CD4-positive, alpha-beta T cell (primary cell): ENCODE measurements at regions not wholly inside any gene's neighbourhood (a gene's known extent, or its start where the extent isn't known, plus 50 kb on each side); places are given as distances from the start of the nearest gene placed in this dataset.

ENCODE experiments used
- ATAC-seq: fragments of 200-7000 bp; cut with Tn5 transposase; one replicate; pipeline ENCODE4 v1.10.0; 2022; ENCODE audit warnings: mild to moderate bottlenecking; ENCODE audit not compliant: poor library complexity
- CTCF ChIA-PET: fragments of 350-600 bp; sonication (Branson Sonifier 250); formaldehyde crosslinking; loops from one replicate; lab custom pipeline; 2021; ENCODE audit warnings: antibody characterized with exemption, inconsistent platforms; lab: Charles Lee
- POLR2A ChIA-PET: fragments of 350-600 bp; sonication (Branson Sonifier 250); formaldehyde crosslinking; loops from one replicate; lab custom pipeline; 2021; ENCODE audit warnings: antibody characterized with exemption, inconsistent platforms; lab: Charles Lee
- DNase-seq, 14 experiments: peaks; one replicate each; pipeline ENCODE4 v3.0.0-alpha.2; 2013 to 2020; ENCODE audit warnings: mixed read lengths in 2 of 14
- H3K27ac ChIP-seq, 2 donors: one replicate each; pipeline versions ENCODE4 v1.5.1 to v1.7.0; 2013; ENCODE audit warnings: low read length in 2 of 2, low read depth in 1 of 2, mild to moderate bottlenecking in 1 of 2
- H3K27me3 ChIP-seq, 2 experiments: 1 replicate in 1 of 2; 2 replicates in 1 of 2; pipeline versions ENCODE4 v1.6.1 to v1.7.0; 2013; ENCODE audit warnings: low read length in 2 of 2, control low read depth in 1 of 2, mild to moderate bottlenecking in 1 of 2, moderate library complexity in 1 of 2; ENCODE audit not compliant: insufficient read depth in 2 of 2, control insufficient read depth in 1 of 2
- H3K36me3 ChIP-seq: one replicate; pipeline ENCODE4 v1.6.1; 2013; ENCODE audit warnings: low read length, control low read depth; ENCODE audit not compliant: insufficient read depth
- H3K4me1 ChIP-seq: one replicate; pipeline ENCODE4 v1.6.1; 2013; ENCODE audit warnings: low read length, control low read depth; ENCODE audit not compliant: insufficient read depth
- H3K4me3 ChIP-seq: one replicate; pipeline ENCODE4 v1.5.1; 2013; ENCODE audit warnings: mild to moderate bottlenecking, low read length, moderate library complexity
- H3K9me3 ChIP-seq, 2 experiments: 1 replicate in 1 of 2; 2 replicates in 1 of 2; pipeline versions ENCODE4 v1.6.1 to v1.7.0; 2013; ENCODE audit warnings: low read length in 2 of 2, mild to moderate bottlenecking in 2 of 2, control low read depth in 1 of 2, moderate library complexity in 1 of 2; ENCODE audit not compliant: control insufficient read depth in 1 of 2, insufficient read depth in 1 of 2
- H3K27ac Mint-ChIP-seq: one replicate; pipeline ENCODE4 v1.8.0; 2020; ENCODE audit warnings: mixed read lengths
- H3K27me3 Mint-ChIP-seq: one replicate; pipeline ENCODE4 v1.8.0; 2021; ENCODE audit warnings: mixed read lengths
- H3K36me3 Mint-ChIP-seq: one replicate; pipeline ENCODE4 v1.8.0; 2021; ENCODE audit warnings: low read depth, mixed read lengths
- H3K4me1 Mint-ChIP-seq: one replicate; pipeline ENCODE4 v1.8.0; 2021; ENCODE audit warnings: low read depth, mixed read lengths
- H3K4me3 Mint-ChIP-seq: one replicate; pipeline ENCODE4 v1.8.0; 2020; ENCODE audit warnings: mild to moderate bottlenecking, mixed read lengths
- H3K9me3 Mint-ChIP-seq: one replicate; pipeline ENCODE4 v1.8.0; 2020; ENCODE audit warnings: mixed read lengths
- intact Hi-C, 2 experiments: fragments of 100-400 bp; cut with DNase I in 1 of 2; cut with micrococcal nuclease in 1 of 2; formaldehyde crosslinking; loops; one replicate each; pipeline versions ENCODE4 v1.15.1 to v1.9.0; 2023 to 2025; cut with DNase I, micrococcal nuclease
- TF ChIP-seq, protein P1 (sequence below): fragments of 200-600 bp; IDR thresholded peaks from one replicate; pipeline ENCODE4 v1.8.0; 2022; ENCODE audit warnings: antibody characterized with exemption, mild to moderate bottlenecking

- H3K4me1 ChIP-seq = no peaks in the 10 kb centered on the region
- no peaks in the 10 kb centered on the region for H3K27me3 Mint-ChIP-seq
- TF ChIP-seq, protein P1, sequence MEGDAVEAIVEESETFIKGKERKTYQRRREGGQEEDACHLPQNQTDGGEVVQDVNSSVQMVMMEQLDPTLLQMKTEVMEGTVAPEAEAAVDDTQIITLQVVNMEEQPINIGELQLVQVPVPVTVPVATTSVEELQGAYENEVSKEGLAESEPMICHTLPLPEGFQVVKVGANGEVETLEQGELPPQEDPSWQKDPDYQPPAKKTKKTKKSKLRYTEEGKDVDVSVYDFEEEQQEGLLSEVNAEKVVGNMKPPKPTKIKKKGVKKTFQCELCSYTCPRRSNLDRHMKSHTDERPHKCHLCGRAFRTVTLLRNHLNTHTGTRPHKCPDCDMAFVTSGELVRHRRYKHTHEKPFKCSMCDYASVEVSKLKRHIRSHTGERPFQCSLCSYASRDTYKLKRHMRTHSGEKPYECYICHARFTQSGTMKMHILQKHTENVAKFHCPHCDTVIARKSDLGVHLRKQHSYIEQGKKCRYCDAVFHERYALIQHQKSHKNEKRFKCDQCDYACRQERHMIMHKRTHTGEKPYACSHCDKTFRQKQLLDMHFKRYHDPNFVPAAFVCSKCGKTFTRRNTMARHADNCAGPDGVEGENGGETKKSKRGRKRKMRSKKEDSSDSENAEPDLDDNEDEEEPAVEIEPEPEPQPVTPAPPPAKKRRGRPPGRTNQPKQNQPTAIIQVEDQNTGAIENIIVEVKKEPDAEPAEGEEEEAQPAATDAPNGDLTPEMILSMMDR = no peak
- intact Hi-C loops = no loop called here
- H3K27ac ChIP-seq = no peak overlapping the region
- ATAC-seq (no peak), DNase-seq (no peak)
- H3K9me3 Mint-ChIP-seq = no peaks in the 10 kb centered on the region
- no peaks in the 10 kb centered on the region for H3K27me3 ChIP-seq
- POLR2A ChIA-PET = no interaction called here
- no peak overlapping the region for H3K27ac Mint-ChIP-seq
- CTCF ChIA-PET = no interaction called here
- H3K36me3 Mint-ChIP-seq = no peaks in the 10 kb centered on the region
- no peaks in the 10 kb centered on the region for H3K4me1 Mint-ChIP-seq
- no peak overlapping the region for H3K4me3 ChIP-seq
- H3K4me3 Mint-ChIP-seq = no peak overlapping the region
- H3K36me3 ChIP-seq = no peaks in the 10 kb centered on the region
- no peaks in the 10 kb centered on the region for H3K9me3 ChIP-seq
Measured at GRCh38 chr12:90868626-90869025, 86.3 kb downstream of the CCER1 start.

DNA sequence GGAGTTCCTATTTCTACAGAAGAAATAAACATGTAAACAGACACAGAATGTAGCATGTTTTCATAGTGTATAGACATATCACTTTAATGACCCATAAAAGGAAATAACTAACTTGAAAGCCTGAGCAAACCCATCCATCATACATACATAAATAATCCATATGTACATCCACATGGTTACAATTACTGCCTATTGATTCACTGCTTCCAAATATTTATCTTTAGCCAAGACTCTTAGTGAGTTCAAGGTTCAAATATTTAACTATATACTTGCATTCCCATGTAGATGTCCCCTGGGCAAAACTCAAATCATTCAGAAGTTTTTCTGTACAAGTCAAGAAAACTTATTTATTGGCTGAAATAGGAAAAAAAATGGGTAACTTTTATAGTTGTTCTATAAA, 95.4 kb downstream of the CCER1 start:
- TF ChIP-seq, protein P1 = no peak
- no peaks in the 10 kb centered on the region for H3K27me3 ChIP-seq
- POLR2A ChIA-PET = no interaction called here
- H3K27ac ChIP-seq = no peak overlapping the region
- CTCF ChIA-PET = no interaction called here
- Mint-ChIP-seq H3K4me1 (no peaks in the 10 kb centered on the region), H3K4me3 (no peak overlapping the region), H3K36me3 (no peaks in the 10 kb centered on the region), H3K27ac (no peak overlapping the region), H3K9me3 (no peaks in the 10 kb centered on the region), H3K27me3 (no peaks in the 10 kb centered on the region)
- no peak for DNase-seq
- no peak for ATAC-seq
- H3K4me3 ChIP-seq = no peak overlapping the region
- intact Hi-C loops = loop anchor here in 1 of 2 experiments (5.0 kb wide), 1 partner anchor 1317 kb away; no protein-coding TSS in a partner anchor
- H3K4me1 ChIP-seq = no peaks in the 10 kb centered on the region
- no peaks in the 10 kb centered on the region for H3K36me3 ChIP-seq
- no peaks in the 10 kb centered on the region for H3K9me3 ChIP-seq

DNA sequence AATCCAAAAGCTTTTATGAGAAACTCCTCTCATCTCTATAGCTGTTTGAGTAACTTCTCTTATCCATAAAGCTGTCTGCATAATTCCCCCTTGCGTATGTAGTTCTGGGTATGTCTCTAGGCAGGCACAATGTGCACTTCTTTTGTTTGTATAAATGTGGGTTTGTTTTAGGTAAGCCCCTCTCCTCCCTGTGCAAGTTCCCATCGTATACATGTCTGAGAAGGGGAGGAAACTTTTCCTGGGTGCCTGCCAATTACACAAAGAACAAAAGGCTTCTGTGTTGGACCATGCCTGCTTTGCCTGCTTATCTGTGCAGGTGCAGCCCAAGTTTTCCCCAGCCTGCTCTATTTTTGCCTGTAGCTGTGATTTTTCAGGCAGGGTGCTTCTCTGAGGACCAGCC, 96.7 kb downstream of the CCER1 start:
- Mint-ChIP-seq H3K36me3 (no peaks in the 10 kb centered on the region), H3K4me3 (no peak overlapping the region), H3K27me3 (no peaks in the 10 kb centered on the region), H3K4me1 (no peaks in the 10 kb centered on the region), H3K27ac (no peak overlapping the region), H3K9me3 (no peaks in the 10 kb centered on the region)
- Histone ChIP-seq H3K4me1 (no peaks in the 10 kb centered on the region), H3K9me3 (no peaks in the 10 kb centered on the region), H3K27ac (no peak overlapping the region), H3K4me3 (no peak overlapping the region), H3K36me3 (no peaks in the 10 kb centered on the region), H3K27me3 (no peaks in the 10 kb centered on the region)
- ATAC-seq = no peak
- TF ChIP-seq, protein P1 = no peak
- no peak for DNase-seq
- ChIA-PET CTCF (interaction anchor here (0.8 kb wide), 1 partner anchor 1315 kb away, joined by 3 read pairs; no protein-coding TSS in a partner anchor), POLR2A (no interaction called here)
- intact Hi-C loops = loop anchor here in 1 of 2 experiments (5.0 kb wide), 1 partner anchor 1316 kb away; no protein-coding TSS in a partner anchor
